Renal cortex interstitium (tissue), 11 donors: ENCODE measurements at regions not wholly inside any gene's neighbourhood (a gene's known extent, or its start where the extent isn't known, plus 50 kb on each side); places are given as distances from the start of the nearest gene placed in this dataset.
"Not testable (repeated sequence)": the region's sequence is repeated elsewhere in the genome, so short reads cannot be mapped to it uniquely, and the experiment has no call there.

Experiments
- DNase-seq, 11 donors: peaks; one replicate each; pipeline ENCODE4 v3.0.0-alpha.2; 2013; ENCODE audit warnings: low read depth in 9 of 11, low spot score in 4 of 11; ENCODE audit errors: extremely low read depth in 1 of 11

DNA sequence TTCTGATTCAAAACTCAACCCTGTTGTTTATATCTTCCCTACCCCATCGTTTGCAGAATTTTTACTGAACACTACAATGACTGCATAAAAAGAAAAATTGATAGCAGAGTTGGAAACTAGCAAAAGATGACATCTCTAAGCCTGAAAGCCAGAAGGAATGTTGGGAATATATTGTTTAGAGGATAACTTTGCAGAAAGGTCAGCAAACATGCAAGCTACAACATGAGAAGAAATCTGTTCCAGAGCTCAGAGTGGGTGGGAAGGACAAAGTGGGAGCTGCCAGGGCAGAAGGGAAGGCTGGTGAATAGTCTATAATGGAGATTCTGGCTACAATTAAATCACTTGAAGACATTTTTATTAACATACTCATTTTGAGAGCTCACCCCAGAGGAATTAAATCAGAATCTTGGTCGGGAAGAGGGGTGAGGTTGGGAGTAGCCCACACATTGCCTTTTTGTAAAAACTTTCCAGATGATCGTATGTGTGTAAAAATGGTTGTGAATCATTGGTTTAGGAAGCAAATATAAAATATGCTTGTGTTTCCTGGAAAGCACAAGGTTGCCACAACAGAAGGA lies 574.8 kb downstream of the FLRT2 start:
- DNase-seq: peak in 3 of 11 donors; percentile 13 to 17 (median 16)

DNA sequence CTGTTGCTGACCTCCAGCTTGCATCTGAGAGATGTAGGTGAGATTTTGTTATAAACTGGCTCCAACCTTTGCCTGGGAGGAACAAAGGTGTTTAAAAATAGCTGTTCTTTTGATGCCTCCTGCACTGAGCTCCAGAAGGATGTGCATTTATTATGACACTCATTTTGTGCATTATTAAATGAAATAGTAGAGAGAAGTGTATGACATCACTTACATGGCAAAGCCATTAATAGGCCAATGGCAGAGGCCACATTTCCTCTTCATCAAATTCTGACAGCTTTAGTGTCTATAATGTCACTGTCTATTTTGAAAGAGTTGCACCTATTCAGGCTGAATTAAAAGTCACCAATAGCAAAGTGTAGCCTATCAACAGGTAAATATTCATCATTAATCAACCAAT lies 564.6 kb downstream of the FLRT2 start:
- DNase-seq: no peak

DNA sequence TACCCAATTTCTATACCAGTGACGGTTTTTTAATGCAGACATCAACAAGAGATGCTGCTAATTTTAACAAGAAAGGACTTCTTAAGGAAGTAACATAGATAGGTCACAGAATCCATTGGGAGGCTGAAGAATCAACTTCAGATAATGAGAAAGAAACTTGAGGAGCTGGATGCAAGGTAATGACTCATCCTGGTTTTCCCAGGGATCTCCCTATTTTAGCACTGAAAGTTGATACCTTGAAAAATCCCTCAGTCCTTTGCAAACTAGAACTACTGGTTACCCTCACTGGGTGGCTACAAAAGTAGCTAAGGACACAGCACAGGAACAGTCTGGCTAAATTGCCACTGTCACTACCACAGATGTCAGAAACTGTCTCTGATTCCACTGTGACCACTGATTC lies 561.9 kb downstream of the FLRT2 start:
- no peak for DNase-seq

GRCh38 chr14:86088156-86088555 lies 558.2 kb downstream of the FLRT2 start:
- no peak for DNase-seq

GRCh38 chr14:86087377-86087776 lies 557.4 kb downstream of the FLRT2 start:
- no peak for DNase-seq

DNA sequence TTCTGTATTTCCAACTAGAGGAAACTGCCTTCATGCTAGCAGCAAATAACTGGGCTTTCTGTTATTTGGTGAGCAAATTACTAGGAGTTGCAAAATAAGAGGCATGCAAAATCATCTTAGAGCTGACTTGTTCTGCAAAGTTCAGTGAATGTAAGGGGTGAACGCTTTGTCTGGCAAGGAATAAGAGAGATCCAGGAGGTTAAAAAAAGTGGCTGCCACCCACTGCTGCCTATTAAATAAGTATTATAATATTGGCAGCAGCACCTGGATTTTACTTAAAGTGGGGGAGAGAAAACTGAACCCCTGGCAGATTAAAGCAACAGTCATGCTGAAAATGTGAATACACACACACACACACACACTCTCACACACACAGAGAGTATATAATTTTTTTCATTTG lies 557.0 kb downstream of the FLRT2 start:
- DNase-seq: no peak

GRCh38 chr14:86084097-86084496 lies 554.2 kb downstream of the FLRT2 start:
- no peak for DNase-seq

GRCh38 chr14:86083616-86084015 lies 553.7 kb downstream of the FLRT2 start:
- DNase-seq: no peak

GRCh38 chr14:86072116-86072894 lies 542.4 kb downstream of the FLRT2 start:
- DNase-seq: peak in 7 of 11 donors; percentile 18 to 51 (median 35)

- peak in 6 of 11 donors; percentile 36 to 51 (median 43) for DNase-seq
Observed at GRCh38 chr14:86066651-86067050, 536.7 kb downstream of the FLRT2 start.

GRCh38 chr14:86065407-86065806 lies 535.5 kb downstream of the FLRT2 start:
- DNase-seq: no peak

DNA sequence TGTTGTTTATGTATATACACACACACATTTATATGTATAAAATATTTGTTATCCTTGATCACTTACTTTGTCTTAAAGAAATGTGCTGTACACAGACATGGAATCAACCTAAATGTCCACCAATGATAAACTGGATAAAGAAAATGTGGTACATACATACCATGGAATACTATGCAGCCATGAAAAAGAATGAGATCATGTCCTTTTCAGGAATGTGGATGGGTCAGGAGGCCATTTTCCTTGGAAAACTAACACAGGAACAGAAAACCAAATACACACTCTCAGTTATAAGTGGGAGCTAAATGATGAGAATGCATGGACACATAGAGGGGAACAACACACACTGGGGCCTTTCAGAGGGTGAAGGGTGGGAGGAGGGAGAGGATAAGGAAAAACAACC lies 534.7 kb downstream of the FLRT2 start:
- DNase-seq: not testable (repeated sequence)

- DNase-seq: peak in 1 of 11 donors; percentile 33
Observed at GRCh38 chr14:86057018-86057667, 527.2 kb downstream of the FLRT2 start.

DNA sequence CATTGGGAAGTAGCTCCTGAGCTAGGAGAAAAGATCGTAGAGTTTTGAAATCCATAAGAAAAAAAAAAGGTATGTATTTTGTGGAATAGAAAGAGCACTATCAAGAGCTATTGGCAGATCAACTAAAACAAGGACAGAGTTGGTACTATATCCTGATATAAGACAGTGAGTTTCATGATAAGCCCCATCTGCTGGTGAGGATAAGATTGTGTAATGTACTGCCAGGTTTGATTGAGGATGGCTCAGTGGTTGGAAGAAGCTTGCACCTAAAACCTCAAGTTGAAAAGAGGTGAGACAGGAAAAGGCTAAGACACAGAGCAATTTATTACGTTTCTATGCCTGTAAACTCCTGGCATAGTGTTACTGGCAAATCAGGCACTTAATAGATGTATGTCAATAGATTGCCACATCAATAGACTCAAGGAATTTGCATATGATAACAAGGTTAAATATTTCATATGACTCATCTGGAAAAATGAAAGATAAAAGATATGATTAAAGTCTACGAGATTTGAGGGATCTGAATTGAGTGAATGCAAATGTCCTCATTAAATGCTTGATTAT lies 525.6 kb downstream of the FLRT2 start:
- DNase-seq: no peak

DNA sequence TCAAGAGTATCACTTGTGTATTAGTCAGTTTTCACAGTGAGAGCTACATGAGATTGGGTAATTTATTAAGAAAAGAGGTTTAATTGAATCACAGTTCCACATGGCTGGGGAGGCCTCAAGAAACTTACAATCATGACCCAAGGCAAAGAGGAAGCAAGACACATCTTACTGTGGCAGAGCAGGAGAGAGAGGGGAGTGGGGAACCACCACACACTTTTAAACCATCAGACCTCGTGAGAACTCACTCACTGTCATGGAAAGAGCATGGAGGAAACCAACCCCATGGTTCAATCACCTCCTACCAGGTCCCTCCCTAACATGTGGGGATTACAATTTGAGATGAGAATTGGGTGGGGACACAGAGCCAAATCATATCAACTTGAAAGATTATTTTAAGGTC lies 522.9 kb downstream of the FLRT2 start:
- no peak for DNase-seq

- DNase-seq: no peak
Observed at GRCh38 chr14:86050757-86051156, 520.8 kb downstream of the FLRT2 start.

- no peak for DNase-seq
Observed at GRCh38 chr14:86050072-86050683, 520.2 kb downstream of the FLRT2 start.

- no peak for DNase-seq
Observed at GRCh38 chr14:86039176-86039575, 509.2 kb downstream of the FLRT2 start.

DNA sequence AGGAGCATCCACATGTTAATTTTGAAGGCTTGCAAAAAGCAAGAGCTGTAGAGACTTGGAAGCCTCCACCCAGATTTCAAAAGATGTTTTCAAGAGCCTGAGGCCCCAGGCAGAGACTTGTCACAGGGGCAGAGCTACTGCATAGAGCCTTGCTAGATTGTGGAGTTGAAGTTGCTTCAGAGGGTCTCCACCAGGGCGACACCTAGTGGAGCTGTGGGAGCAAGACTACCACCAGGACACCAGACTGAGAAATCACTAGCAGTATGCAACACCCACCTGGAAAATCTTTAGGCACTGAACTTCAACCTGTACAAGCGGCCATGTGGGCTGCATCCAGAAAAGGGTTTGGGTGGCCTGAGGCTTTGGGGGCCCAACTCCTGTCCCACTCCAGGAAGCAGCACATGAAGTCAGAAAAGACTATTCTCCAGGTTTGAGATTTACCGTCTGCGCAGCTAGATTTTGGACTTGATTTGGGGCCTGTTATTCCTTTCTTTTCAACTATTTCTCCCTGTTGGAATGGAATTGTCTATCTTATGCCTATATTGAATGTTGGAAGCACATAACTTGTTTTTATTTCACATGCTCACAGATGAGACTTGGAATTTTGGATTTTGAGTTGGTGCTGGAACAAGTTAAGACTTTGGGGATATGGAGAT lies 508.6 kb downstream of the FLRT2 start:
- DNase-seq: peak in 5 of 11 donors; percentile 15 to 37 (median 29)
